Stimulated activated CD8-positive, alpha-beta memory T cell treated with anti-CD3 and anti-CD28 coated beads, Interleukin-7, amount 100 ng/mL, for 1 hour (primary cell): ENCODE measurements at regions not wholly inside any gene's neighbourhood (a gene's known extent, or its start where the extent isn't known, plus 50 kb on each side); places are given as distances from the start of the nearest gene placed in this dataset.

ENCODE experiments used
- DNase-seq, 2 donors: peaks; one replicate each; pipeline ENCODE4 v3.0.0-alpha.2; 2020; ENCODE audit warnings: low read depth in 2 of 2

- DNase-seq: no peak
Measured at GRCh38 chr18:46408334-46408987, 248.6 kb downstream of the LOXHD1 start.

- DNase-seq: no peak
Measured at GRCh38 chr18:46411191-46411828, 245.7 kb downstream of the LOXHD1 start.

DNA sequence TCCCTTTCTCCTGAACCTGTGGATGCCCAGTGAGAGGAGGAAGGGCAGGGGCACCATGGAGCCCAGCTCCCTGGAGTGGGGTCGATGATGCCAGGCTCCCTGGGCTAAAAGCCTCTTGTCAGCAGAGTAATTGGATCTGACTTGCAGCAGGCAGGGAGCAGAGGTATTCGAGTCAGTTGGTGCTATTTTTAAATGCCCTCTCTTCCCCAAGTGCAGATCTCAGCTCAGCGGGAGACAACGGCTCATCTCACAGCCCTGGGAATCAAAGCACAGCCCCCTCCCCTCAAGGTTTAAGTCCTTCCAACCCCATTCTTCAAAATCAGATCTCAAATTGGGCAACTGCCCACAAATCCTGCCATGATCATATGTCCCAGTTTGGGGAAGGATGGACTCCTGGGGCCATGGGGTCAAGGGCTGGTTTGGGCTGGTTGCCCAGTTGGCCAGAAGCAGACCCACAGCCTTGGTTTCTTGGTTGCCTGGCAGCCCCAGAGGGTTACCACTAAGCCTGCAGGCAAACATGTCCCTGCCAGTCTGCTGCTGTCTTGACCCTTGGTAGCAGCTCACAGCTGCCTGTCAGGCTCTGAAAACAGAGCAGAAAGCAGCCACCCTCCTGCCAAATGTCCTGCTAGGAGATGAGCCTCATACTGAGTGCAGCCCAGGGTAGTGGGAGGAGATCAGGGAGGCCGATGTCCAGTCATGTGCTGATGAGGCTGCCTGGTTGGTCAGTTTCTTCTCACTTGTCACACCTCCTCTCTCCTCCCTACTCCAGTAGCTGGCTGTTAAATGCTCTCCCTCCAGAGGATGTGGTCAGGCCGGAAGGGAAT is 244.9 kb downstream of the LOXHD1 start:
- no peak for DNase-seq

DNA sequence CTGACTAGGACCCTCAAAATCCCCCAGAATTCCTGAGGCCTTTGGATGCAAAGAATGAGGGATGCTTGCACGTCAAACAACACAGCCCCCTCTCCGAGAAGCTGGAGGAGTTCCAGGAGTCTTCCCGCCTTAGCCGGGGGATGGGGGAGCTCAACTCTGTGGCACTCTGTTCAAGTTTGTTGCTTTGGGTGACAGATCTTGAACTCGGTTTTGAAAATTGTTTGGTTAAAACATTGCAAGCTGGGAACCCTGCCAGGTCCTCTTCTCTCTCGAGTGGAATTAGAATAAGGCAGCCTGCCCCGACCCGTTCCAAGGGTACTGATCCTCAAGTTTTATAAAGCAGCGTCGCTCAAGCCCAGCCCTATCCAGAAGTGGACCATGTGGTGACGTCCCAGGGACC is 244.1 kb downstream of the LOXHD1 start:
- no peak for DNase-seq

DNA sequence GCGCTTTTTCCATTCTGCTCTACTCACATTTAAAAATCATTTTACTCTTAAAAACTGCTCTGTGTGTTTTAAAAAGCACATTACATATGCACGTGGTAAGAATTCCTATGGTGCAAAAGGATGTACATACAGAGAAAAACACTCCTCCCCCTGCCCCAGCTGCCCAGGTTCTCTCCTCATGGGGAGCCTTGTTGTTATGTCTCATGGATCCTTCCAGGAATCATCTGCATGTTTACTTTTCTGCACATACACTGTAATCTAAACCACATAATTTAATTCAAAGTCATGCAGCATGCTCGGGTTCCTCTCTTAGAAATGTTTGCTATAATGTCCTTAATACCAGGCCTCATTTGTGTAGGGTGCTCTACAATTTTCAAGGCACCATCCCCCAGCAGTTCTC is 243.3 kb downstream of the LOXHD1 start:
- DNase-seq: no peak

DNA sequence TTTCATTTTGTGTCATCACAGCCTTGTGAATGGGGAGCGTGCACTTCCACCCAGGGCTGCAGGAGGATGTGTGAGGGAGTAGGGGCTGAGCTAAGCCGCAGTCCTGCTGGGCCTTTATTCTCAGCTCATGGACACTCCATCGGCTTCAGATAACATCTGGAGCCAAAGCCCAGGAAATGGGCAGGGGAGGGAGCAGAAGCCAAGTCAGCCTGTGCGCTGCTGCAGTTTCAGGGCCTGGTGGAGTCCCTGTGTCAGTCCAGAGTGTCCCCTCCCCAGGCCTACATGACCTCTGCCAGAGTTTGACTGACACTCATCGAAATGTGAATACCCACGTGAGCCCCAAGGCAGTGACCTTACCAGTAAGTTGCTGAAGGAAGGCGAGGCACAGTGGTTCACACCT is 242.2 kb downstream of the LOXHD1 start:
- no peak for DNase-seq

- no peak for DNase-seq
Measured at GRCh38 chr18:46415532-46416252, 241.3 kb downstream of the LOXHD1 start.

DNA sequence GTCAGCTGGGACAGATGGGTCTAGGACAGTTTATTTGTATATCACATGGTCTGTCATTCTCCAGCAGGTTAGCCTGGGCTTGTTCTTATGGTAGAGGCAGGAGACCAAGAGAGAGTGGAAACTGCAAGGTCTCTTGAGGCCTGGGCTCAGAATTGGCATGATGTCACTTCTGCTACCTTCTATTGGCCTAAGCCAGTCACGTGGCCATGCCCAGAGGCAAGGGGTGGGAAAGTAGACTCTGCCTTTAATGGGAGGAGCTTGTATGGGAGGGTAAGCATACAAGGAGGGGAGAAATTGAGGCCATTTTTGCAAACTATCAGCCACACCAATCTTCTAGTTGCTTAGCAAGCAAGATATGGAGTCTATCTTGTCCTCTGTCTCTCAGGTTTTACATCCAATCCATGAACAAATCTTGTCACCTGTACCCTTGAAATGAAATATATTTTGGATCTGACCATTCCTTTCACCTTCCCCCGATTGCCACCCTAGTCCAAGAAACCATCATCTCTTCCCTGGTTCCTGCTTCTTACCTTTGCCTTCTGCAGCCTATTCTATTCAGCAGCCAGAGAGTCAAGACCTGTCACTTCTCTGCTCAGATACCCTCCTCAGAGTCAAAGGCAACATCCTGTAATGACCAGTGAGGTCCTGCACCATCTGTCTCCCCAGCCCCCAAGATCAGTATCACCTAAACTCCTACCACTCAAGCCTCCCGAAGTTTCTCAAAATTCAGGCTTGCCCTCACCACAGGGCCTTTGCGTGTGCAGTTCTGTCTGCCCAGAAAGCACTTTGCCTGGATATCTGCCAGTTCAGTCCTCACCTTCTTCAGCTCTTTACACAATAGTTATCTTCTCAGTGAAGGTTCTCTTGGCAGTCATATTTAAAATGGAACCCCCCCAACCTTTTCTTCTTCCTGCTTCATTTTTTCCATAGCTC is 240.0 kb downstream of the LOXHD1 start:
- no peak for DNase-seq

GRCh38 chr18:46418663-46419260 is 238.3 kb downstream of the LOXHD1 start:
- DNase-seq: no peak

DNA sequence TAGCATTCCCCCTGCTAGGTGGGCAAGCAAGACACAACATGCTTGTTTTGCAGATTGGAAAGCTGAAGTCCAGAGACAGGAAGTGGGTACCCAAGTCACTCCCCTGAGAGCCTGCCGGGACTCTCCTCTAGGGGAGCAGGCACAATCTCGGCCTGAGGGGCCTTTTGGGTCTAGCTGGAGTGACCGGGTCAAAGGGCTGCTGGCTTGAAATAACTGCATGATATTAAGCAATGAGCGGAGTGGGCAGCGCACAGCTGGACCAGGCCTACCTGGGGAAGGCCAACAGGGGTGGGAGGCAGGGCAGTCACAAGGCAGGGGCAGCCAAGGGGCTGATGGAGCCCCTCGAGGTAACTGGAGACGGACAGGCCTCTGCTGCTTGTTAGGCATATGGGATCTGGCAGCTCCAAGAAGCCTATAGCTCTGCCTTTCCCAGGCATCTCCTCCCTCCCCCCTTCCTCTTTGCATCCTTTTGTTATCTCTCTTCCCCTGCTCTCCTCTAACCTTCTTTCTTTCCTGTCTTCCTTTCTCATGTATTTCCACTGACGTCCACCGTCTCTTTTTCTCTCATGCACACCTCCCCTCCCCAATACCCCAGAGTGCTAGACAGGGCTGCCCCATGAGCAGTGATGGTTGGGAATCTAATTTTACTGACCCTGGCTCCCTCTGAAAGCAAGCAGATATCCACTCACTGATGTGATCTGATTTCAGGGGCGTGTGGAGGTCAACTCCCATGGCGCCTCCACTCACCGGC is 237.5 kb downstream of the LOXHD1 start:
- no peak for DNase-seq

- no peak for DNase-seq
Measured at GRCh38 chr18:46421973-46422551, 235.0 kb downstream of the LOXHD1 start.

DNA sequence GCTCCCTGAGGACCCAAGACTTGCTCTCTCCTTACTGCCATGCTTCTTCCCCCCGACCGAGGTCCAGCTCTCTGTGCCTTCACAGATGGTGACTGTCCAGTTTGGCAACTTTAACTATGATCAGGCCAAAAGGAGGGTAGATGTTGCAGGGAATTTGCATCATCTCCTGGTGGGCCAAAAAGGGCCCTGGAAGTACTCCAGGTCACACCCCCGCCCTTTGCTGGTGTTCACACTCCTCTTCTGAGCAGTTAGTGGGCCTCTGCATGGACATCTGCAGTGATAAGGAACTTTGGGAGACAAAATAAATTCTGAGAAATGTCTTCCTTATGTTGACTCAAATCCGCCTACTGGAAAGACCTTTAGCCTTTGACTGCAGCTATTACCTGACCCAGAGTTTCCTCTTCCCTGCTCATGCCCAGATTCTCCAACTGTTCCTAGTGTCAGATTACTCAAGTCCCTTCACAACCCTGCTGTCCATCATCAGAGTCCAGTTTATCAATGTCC is 234.4 kb downstream of the LOXHD1 start:
- no peak for DNase-seq

- DNase-seq: no peak
Measured at GRCh38 chr18:46423226-46423805, 233.7 kb downstream of the LOXHD1 start.

DNA sequence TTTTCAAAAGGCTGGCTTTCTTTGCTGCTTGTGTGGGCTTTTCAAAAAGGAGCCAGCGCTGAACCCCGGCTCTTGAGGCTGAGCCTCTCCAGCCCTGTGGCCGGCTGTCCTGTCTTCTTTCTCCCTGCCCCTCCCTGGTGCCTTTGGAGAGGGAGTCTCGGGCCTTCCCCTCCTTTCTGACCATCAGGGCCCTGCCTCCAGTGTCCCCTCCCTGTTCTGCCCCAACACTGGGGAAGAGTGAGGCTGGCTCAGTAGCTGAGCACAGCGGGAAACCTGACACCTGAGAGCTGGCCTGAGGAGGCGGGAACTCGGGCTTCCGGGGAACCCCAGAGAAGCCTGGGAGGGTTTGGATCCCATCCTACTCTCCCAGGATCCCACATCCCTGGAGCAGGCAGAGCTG is 232.1 kb downstream of the LOXHD1 start:
- no peak for DNase-seq

DNA sequence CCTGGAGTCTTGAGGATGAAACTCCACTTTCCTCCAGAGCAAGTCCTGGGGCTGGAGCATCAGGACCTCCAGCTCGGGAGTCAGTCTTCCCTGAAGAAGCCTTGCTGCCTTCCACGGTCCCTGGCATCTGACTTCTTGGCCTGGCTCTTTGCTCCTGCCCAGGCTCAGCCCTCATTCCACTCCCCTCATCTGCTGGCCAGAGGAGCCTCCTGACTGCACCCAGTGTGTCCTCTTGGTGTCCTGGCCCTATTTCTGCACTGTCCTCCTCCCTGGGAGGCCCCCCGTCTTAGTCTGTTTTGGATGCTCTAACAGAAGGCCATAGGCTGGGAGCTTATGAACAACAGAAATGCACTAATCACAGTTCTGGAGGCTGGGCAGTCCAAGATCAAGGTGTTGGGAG is 231.5 kb downstream of the LOXHD1 start:
- DNase-seq: no peak

DNA sequence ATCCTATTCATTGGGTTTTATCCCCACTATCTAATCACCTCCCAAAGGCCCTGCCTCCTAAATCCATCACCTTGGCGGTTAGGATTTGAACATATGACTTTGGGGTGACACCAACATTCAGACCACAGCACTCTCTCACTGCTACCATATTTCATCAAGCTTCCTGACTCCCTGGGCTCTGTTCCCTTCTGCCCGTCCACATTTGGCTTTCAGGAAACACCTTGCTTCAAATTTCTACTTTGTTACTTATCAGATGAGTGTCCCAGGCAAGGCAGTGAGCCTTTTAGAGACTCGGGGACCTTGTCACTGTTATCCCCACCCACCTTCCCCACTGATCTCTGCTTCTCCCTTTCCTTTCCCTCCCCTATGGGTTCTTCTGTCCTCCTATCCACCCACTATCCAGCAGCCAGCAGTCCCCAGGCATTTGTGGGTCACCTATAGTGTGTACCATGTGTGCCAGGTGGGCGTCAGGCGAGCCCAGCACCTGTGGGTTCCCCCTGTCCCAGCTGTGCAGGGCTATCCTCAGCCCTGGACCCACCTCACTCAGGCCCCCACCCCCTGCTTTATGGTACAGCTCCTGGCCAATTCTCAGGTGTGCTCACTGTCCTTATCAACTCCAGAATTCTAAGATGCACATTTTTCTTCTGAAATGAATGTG is 230.9 kb downstream of the LOXHD1 start:
- DNase-seq: no peak

- no peak for DNase-seq
Measured at GRCh38 chr18:46426679-46427047, 230.4 kb downstream of the LOXHD1 start.
